CD14-positive monocyte (primary cell): ENCODE measurements at regions not wholly inside any gene's neighbourhood (a gene's known extent, or its start where the extent isn't known, plus 50 kb on each side); places are given as distances from the start of the nearest gene placed in this dataset.

Source experiments
- DNase-seq, 3 donors: peaks; one replicate each; pipeline ENCODE4 v3.0.0-alpha.2; 2011 to 2022
- H2AFZ ChIP-seq: 2 replicates; pipeline ENCODE4 v1.6.0; 2012; ENCODE audit warnings: mild to moderate bottlenecking, low read depth, low read length, inconsistent platforms; ENCODE audit not compliant: insufficient read depth, poor library complexity, severe bottlenecking
- H3K27ac ChIP-seq, 2 donors: 1 replicate in 1 of 2; 2 replicates in 1 of 2; pipeline ENCODE4 v1.5.1; 2012 to 2013; ENCODE audit warnings: low read length in 2 of 2, control low read depth in 1 of 2, inconsistent platforms in 1 of 2, low read depth in 1 of 2, mild to moderate bottlenecking in 1 of 2
- H3K27me3 ChIP-seq, 2 donors: one replicate each; pipeline versions ENCODE4 v1.6.0 to v1.6.1; 2011 to 2013; ENCODE audit warnings: low read length in 2 of 2; ENCODE audit not compliant: control insufficient read depth in 2 of 2, insufficient read depth in 2 of 2
- H3K36me3 ChIP-seq, 2 donors: replicated peaks in 1 of 2; 1 replicate in 1 of 2; 2 replicates in 1 of 2; pipeline versions ENCODE4 v1.5.1 to v1.6.1; 2012 to 2013; ENCODE audit warnings: low read length in 2 of 2, control low read depth in 1 of 2, inconsistent platforms in 1 of 2, mild to moderate bottlenecking in 1 of 2; ENCODE audit not compliant: insufficient read depth in 2 of 2, control insufficient read depth in 1 of 2
- H3K4me1 ChIP-seq, 2 donors: 1 replicate in 1 of 2; 2 replicates in 1 of 2; pipeline versions ENCODE4 v1.5.1 to v1.6.1; 2012 to 2013; ENCODE audit warnings: low read length in 2 of 2, control low read depth in 1 of 2, inconsistent platforms in 1 of 2, mild to moderate bottlenecking in 1 of 2, moderate library complexity in 1 of 2; ENCODE audit not compliant: insufficient read depth in 2 of 2, control insufficient read depth in 1 of 2
- H3K4me2 ChIP-seq: replicated peaks from 2 replicates; pipeline ENCODE3; 2012; ENCODE audit warnings: low read length, moderate library complexity, mild to moderate bottlenecking; ENCODE audit not compliant: poor library complexity, severe bottlenecking; ENCODE audit errors: extremely low read depth
- H3K4me3 ChIP-seq, 3 experiments: fragments of 200-600 bp in 1 of 3; sonication (generic) in 1 of 3; replicated peaks in 1 of 3; 1 replicate in 2 of 3; 2 replicates in 1 of 3; pipeline ENCODE4 v1.5.1; 2011 to 2013; ENCODE audit warnings: low read length in 3 of 3, mild to moderate bottlenecking in 3 of 3, control low read depth in 2 of 3, low read depth in 2 of 3, inconsistent platforms in 1 of 3, moderate library complexity in 1 of 3
- H3K79me2 ChIP-seq: 2 replicates; pipeline ENCODE4 v1.6.0; 2012; ENCODE audit warnings: mild to moderate bottlenecking, control low read depth, inconsistent platforms, low read length, moderate library complexity; ENCODE audit not compliant: insufficient read depth
- H3K9ac ChIP-seq: 2 replicates; pipeline ENCODE4 v1.6.0; 2017; ENCODE audit warnings: low read length, mild to moderate bottlenecking; ENCODE audit not compliant: insufficient read depth, poor library complexity, severe bottlenecking
- H3K9me3 ChIP-seq, 2 donors: replicated peaks in 1 of 2; 1 replicate in 1 of 2; 2 replicates in 1 of 2; pipeline versions ENCODE4 v1.5.1 to v1.6.1; 2012 to 2013; ENCODE audit warnings: low read length in 2 of 2, control low read depth in 1 of 2; ENCODE audit not compliant: control insufficient read depth in 1 of 2, insufficient read depth in 1 of 2
- H4K20me1 ChIP-seq: 2 replicates; pipeline ENCODE4 v1.6.0; 2012; ENCODE audit warnings: mild to moderate bottlenecking, low read length, control low read depth, moderate library complexity; ENCODE audit not compliant: insufficient read depth
- H3K27ac Mint-ChIP-seq, 7 donors: one replicate each; pipeline ENCODE4 v1.8.0; 2020; ENCODE audit warnings: mild to moderate bottlenecking in 7 of 7, mixed read lengths in 7 of 7, moderate library complexity in 6 of 7, inconsistent platforms in 2 of 7
- H3K27me3 Mint-ChIP-seq, 3 donors: one replicate each; pipeline ENCODE4 v1.8.0; 2021 to 2022; ENCODE audit warnings: low read depth in 3 of 3, mild to moderate bottlenecking in 3 of 3, mixed read lengths in 3 of 3, moderate library complexity in 3 of 3, inconsistent platforms in 1 of 3
- H3K36me3 Mint-ChIP-seq, 2 donors: one replicate each; pipeline ENCODE4 v1.8.0; 2020; ENCODE audit warnings: mixed read lengths in 2 of 2, inconsistent platforms in 1 of 2, mild to moderate bottlenecking in 1 of 2
- H3K4me1 Mint-ChIP-seq: one replicate; pipeline ENCODE4 v1.8.0; 2020; ENCODE audit warnings: mild to moderate bottlenecking, mixed read lengths
- H3K4me3 Mint-ChIP-seq, 2 donors: one replicate each; pipeline ENCODE4 v1.8.0; 2020; ENCODE audit warnings: mild to moderate bottlenecking in 2 of 2, mixed read lengths in 2 of 2, moderate library complexity in 1 of 2
- H3K9me3 Mint-ChIP-seq, 7 donors: one replicate each; pipeline ENCODE4 v1.8.0; 2020 to 2022; ENCODE audit warnings: mixed read lengths in 7 of 7, mild to moderate bottlenecking in 6 of 7, moderate library complexity in 6 of 7, inconsistent platforms in 2 of 7
- WGBS: methylation state at CpG from one replicate; pipeline ENCODE4 v1.1.5; 2013; ENCODE audit warnings: missing lambda C conversion rate; ENCODE audit not compliant: insufficient coverage; 5-methylcytosine and 5-hydroxymethylcytosine counted together
- intact Hi-C, 2 donors: fragments of 100-400 bp; cut with micrococcal nuclease; formaldehyde crosslinking; loops; one replicate each; pipeline versions ENCODE4 v1.15.0 to v1.15.1; 2023
- TF ChIP-seq, protein P1 (sequence below): fragments of 200-600 bp; IDR thresholded peaks from one replicate; pipeline ENCODE4 v1.8.0; 2022; ENCODE audit warnings: antibody characterized with exemption, mild to moderate bottlenecking

DNA sequence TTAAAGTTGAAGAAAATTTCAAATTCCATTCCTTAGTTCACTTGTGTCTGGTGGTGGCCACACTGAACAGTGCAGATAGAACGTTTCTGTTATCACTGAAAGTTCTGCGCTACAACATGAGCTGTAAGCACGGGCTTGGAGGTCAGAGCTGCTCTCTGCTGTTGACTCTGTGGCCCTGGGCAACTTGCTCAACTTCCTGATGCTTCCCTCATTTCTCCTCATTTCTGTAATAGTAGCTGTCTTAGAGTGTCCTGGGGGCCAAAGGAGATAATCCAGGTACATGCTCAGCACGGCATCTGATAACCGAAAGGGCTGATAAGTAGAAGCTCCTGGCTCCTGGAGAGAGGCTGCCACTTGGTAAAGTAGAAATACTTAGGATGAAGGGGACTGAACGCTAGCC is 92.3 kb upstream of the DUSP5 start:
- peaks cover 0 to 3% (median 2%) of the 10 kb centered on the region in 3 donors for H3K27me3 Mint-ChIP-seq
- H3K27ac ChIP-seq = no peak overlapping the region

DNA sequence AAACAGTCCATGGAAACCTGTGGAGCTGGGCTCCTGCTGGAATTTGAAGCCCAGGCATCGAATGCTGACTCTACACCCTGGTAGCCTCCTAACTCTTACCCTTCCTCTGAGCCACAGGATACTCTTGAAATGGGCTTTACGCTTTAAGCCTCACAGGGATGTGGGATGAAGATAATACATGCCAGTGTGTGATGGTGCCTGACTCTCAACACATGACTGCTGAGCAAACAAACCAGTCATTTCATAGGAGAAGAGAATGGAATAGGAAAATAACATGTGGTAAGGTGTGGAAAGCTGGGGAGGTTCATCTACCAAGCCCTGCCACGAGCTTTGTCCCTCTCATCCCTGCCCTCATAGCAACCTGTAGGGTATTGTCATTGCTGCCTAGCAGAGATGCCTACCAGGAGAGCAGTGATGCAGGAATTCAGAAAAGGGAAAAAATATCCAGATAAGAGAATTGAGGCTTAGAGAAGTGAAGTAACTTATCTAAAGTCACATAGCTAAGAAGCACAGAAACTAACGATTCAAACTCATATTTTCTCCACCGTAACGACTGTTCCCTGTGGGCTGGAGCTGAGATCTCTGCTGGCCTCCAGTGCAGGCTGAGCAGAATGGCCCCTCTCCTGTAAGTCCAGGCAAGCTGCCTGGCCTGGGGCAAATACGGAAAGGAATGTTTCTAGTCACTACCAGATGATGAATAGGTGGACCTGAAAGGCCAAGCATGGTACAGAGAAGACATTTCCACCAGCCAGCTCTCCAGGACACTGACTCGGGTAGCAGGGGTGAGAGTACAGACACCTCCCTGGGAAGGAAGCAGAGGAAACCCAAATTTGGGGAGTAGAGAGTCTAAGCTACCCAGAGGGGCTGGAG is 90.2 kb upstream of the DUSP5 start:
- Mint-ChIP-seq H3K4me1 (peaks cover 39% of the 10 kb centered on the region), H3K36me3 (no peaks in the 10 kb centered on the region), H3K9me3 (no peaks in the 10 kb centered on the region), H3K4me3 (no peak overlapping the region), H3K27me3 (peaks cover 2 to 5% (median 4%) of the 10 kb centered on the region in 3 donors), H3K27ac (peak overlapping the region in 1 of 7 donors; percentile 1)
- Histone ChIP-seq H4K20me1 (no peaks in the 10 kb centered on the region), H3K9me3 (no peaks in the 10 kb centered on the region), H2AFZ (no peak overlapping the region), H3K79me2 (no peaks in the 10 kb centered on the region), H3K4me1 (peaks cover 9 to 30% of the 10 kb centered on the region in 2 donors), H3K36me3 (no peaks in the 10 kb centered on the region), H3K4me3 (no peak overlapping the region), H3K27ac (no peak overlapping the region), H3K27me3 (no peaks in the 10 kb centered on the region), H3K9ac (no peak overlapping the region), H3K4me2 (no peak overlapping the region)
- TF ChIP-seq, protein P1, sequence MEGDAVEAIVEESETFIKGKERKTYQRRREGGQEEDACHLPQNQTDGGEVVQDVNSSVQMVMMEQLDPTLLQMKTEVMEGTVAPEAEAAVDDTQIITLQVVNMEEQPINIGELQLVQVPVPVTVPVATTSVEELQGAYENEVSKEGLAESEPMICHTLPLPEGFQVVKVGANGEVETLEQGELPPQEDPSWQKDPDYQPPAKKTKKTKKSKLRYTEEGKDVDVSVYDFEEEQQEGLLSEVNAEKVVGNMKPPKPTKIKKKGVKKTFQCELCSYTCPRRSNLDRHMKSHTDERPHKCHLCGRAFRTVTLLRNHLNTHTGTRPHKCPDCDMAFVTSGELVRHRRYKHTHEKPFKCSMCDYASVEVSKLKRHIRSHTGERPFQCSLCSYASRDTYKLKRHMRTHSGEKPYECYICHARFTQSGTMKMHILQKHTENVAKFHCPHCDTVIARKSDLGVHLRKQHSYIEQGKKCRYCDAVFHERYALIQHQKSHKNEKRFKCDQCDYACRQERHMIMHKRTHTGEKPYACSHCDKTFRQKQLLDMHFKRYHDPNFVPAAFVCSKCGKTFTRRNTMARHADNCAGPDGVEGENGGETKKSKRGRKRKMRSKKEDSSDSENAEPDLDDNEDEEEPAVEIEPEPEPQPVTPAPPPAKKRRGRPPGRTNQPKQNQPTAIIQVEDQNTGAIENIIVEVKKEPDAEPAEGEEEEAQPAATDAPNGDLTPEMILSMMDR = no peak
- WGBS = 67% methylated on average over 1 of the region's 8 CpGs
- DNase-seq = no peak
- intact Hi-C loops = no loop called here

More for the DNA sequence above, 92.3 kb upstream of the DUSP5 start:
- 62% methylated on average over 5 of the region's 6 CpGs for WGBS
- no peak overlapping the region for H3K9ac ChIP-seq
- H3K4me1 Mint-ChIP-seq = peaks cover 27% of the 10 kb centered on the region
- H2AFZ ChIP-seq = no peak overlapping the region
- H4K20me1 ChIP-seq = no peaks in the 10 kb centered on the region
- H3K4me3 Mint-ChIP-seq = no peak overlapping the region
- no peak overlapping the region for H3K4me2 ChIP-seq
- H3K79me2 ChIP-seq = no peaks in the 10 kb centered on the region
- no peaks in the 10 kb centered on the region for H3K27me3 ChIP-seq
- H3K4me1 ChIP-seq = peaks cover 6 to 20% of the 10 kb centered on the region in 2 donors
- H3K4me3 ChIP-seq = no peak overlapping the region
- TF ChIP-seq, protein P1 = no peak
- H3K9me3 ChIP-seq = no peaks in the 10 kb centered on the region
- H3K9me3 Mint-ChIP-seq = peaks cover 0 to 1% (median 0%) of the 10 kb centered on the region in 7 donors
- peak overlapping the region in 1 of 7 donors; percentile 5 for H3K27ac Mint-ChIP-seq
- no peak for DNase-seq
- intact Hi-C loops = no loop called here
- no peaks in the 10 kb centered on the region for H3K36me3 Mint-ChIP-seq
- no peaks in the 10 kb centered on the region for H3K36me3 ChIP-seq
